GM12878 (cell line): ENCODE measurements at regions not wholly inside any gene's neighbourhood (a gene's known extent, or its start where the extent isn't known, plus 50 kb on each side); places are given as distances from the start of the nearest gene placed in this dataset.

Experiments
- ATAC-seq: fragments of 200-7000 bp; cut with Tn5 transposase; 3 replicates; pipeline ENCODE4 v1.9.1; 2020; ENCODE audit warnings: mild to moderate bottlenecking, moderate library complexity
- BruUV-seq: library from RNA; stranded (reverse); fragments of 400-500 nt; replicated peaks from 2 replicates; lab custom pipeline; 2021; lab: Mats Ljungman, UMichigan
- CTCF ChIA-PET: fragments of 300-600 bp; sonication (Branson Sonifier 250); formaldehyde crosslinking; extraction: SDS; loops from one replicate; lab custom pipeline; 2021; ENCODE audit warnings: inconsistent platforms; lab: Yijun Ruan, JAX
- POLR2A ChIA-PET: fragments of 350-600 bp; formaldehyde crosslinking; extraction: SDS; loops from one replicate; lab custom pipeline; 2021; ENCODE audit warnings: inconsistent platforms; lab: Charles Lee
- RAD21 ChIA-PET: fragments of 300-600 bp; sonication (Branson Sonifier 250); formaldehyde crosslinking; loops from one replicate; lab custom pipeline; 2023; ENCODE audit warnings: antibody characterized with exemption; ENCODE audit not compliant: unreplicated experiment; lab: Charles Lee
- SMC1A ChIA-PET: fragments of 300-600 bp; sonication (Branson Sonifier 250); formaldehyde crosslinking; loops from one replicate; lab custom pipeline; 2023; ENCODE audit not compliant: unreplicated experiment, uncharacterized antibody; lab: Charles Lee
- DNase-seq: peaks from one replicate; pipeline ENCODE4 v3.0.0-alpha.2; 2011; ENCODE audit warnings: low read depth, low spot score
- FAIRE-seq: peaks from 3 replicates; lab custom pipeline; 2011; peaks lifted over from hg19 to GRCh38; lab: Jason Lieb, UNC
- H2AFZ ChIP-seq: 2 replicates; pipeline ENCODE4 v1.6.0; 2011; ENCODE audit warnings: low read depth, low read length, control low read depth; ENCODE audit not compliant: control insufficient read depth
- H3K27ac ChIP-seq: 2 replicates; pipeline ENCODE4 v1.5.1; 2011; ENCODE audit warnings: control low read depth; ENCODE audit not compliant: control insufficient read depth, insufficient read depth
- H3K27me3 ChIP-seq, 2 experiments: replicated peaks in 1 of 2; 2 replicates each; pipeline versions ENCODE4 v1.6.0 to v1.6.1; 2011; ENCODE audit warnings: low read length in 1 of 2; ENCODE audit not compliant: control insufficient read depth in 2 of 2, insufficient read depth in 2 of 2
- H3K36me3 ChIP-seq, 2 experiments: 2 replicates each; pipeline ENCODE4 v1.5.1; 2011; ENCODE audit warnings: low read length in 1 of 2; ENCODE audit not compliant: control insufficient read depth in 2 of 2, insufficient read depth in 2 of 2
- H3K4me1 ChIP-seq: 2 replicates; pipeline ENCODE4 v1.6.1; 2011; ENCODE audit warnings: mild to moderate bottlenecking, low read length, moderate library complexity, mixed read lengths; ENCODE audit not compliant: control insufficient read depth, insufficient read depth
- H3K4me2 ChIP-seq: 2 replicates; pipeline ENCODE4 v1.6.0; 2011; ENCODE audit warnings: control low read depth; ENCODE audit not compliant: control insufficient read depth, insufficient read depth
- H3K4me3 ChIP-seq: fragments of 200-600 bp; sonication (generic); 2 replicates; pipeline ENCODE4 v1.5.1; 2016
- H3K79me2 ChIP-seq: 2 replicates; pipeline ENCODE4 v1.6.0; 2011; ENCODE audit warnings: low read length; ENCODE audit not compliant: control insufficient read depth, insufficient read depth
- H3K9ac ChIP-seq: 2 replicates; pipeline ENCODE4 v1.8.0; 2011; ENCODE audit warnings: low read length, control low read depth, mixed read lengths; ENCODE audit not compliant: control insufficient read depth, insufficient read depth
- H3K9me3 ChIP-seq: replicated peaks from 3 replicates; pipeline ENCODE4 v1.5.1; 2011; ENCODE audit warnings: mild to moderate bottlenecking, low read length; ENCODE audit not compliant: control insufficient read depth, insufficient read depth
- H4K20me1 ChIP-seq: 2 replicates; pipeline ENCODE4 v1.6.0; 2011; ENCODE audit not compliant: control insufficient read depth, insufficient read depth
- ATF2 ChIP-seq: IDR thresholded peaks from 2 replicates; pipeline ENCODE4 v1.6.1; 2012; ENCODE audit warnings: low read length, inconsistent platforms
- BCL3 ChIP-seq: IDR thresholded peaks from 2 replicates; pipeline ENCODE4 v1.6.1; 2011; ENCODE audit warnings: borderline replicate concordance, low read depth, mild to moderate bottlenecking, moderate library complexity, low read length; ENCODE audit not compliant: insufficient read depth, poor library complexity, severe bottlenecking
- PAX5 ChIP-seq: IDR thresholded peaks from 2 replicates; pipeline ENCODE4 v1.6.1; 2011; ENCODE audit warnings: low read depth, low read length, borderline replicate concordance
- SUZ12 ChIP-seq: fragments of 200-600 bp; sonication (generic); IDR thresholded peaks from one replicate; pipeline ENCODE4 v1.6.1; 2018; ENCODE audit warnings: antibody characterized with exemption, mild to moderate bottlenecking; ENCODE audit not compliant: unreplicated experiment
- YBX1 ChIP-seq: fragments of 450-650 bp; IDR thresholded peaks from 2 replicates; pipeline ENCODE4 v1.6.1; 2016; ENCODE audit warnings: antibody characterized with exemption
- WGBS: methylation state at CpG from one replicate; pipeline ENCODE4 v1.1.6; 2016; ENCODE audit warnings: low lambda C conversion rate; ENCODE audit not compliant: insufficient replicate concordance, insufficient coverage; ENCODE audit errors: missing lambda C conversion rate; 5-methylcytosine and 5-hydroxymethylcytosine counted together
- in situ Hi-C: fragments of 300-500 bp; cut with MboI; formaldehyde crosslinking; loops from 9 replicates; pipeline ENCODE4 v1.14.3; 2018; ENCODE audit warnings: mixed read lengths
- intact Hi-C: fragments of 100-400 bp; cut with micrococcal nuclease; formaldehyde crosslinking; loops from one replicate; pipeline ENCODE4 v1.14.2; 2022; ENCODE audit not compliant: unreplicated experiment
- TF ChIP-seq, protein P1 (sequence below): IDR thresholded peaks from 2 replicates; pipeline ENCODE4 v1.6.1; 2012; ENCODE audit warnings: improper control_type of control experiment, low read depth, low read length; ENCODE audit not compliant: insufficient replicate concordance

DNA sequence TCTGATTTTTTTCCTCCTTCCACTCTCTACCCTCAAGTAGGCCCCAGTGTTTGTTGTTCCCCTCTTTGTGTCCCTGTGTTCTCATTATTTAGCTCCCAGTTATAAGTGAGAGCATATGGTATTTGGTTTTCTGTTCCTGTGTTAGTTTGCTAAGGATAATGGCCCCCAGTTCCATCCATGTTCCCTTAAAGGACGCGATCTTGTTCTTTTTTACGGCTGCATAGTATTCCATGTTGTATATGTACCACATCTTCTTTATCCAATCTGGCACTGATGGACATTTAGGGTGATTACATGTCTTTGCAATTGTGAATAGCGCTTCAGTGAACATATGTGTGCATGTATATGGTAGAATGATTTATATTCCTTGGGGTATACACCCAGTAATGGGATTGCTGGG, 54.5 kb upstream of the BTC start:
- no peaks in the 10 kb centered on the region for H4K20me1 ChIP-seq
- H3K27ac ChIP-seq, result no peak overlapping the region
- SMC1A ChIA-PET, result interaction anchor here (1.3 kb wide), 1 partner anchor 26 kb away, joined by 6 read pairs; no protein-coding TSS in a partner anchor
- ATAC-seq, result no peak
- in situ Hi-C loops (no loop called here), intact Hi-C loops (no loop called here)
- 76% methylated on average over 4 of the region's 4 CpGs for WGBS
- H3K4me3 ChIP-seq, result no peak overlapping the region
- no peak for FAIRE-seq
- H2AFZ ChIP-seq, result no peak overlapping the region
- POLR2A ChIA-PET, result no interaction called here
- no peak for DNase-seq
- H3K27me3 ChIP-seq, result no peaks in the 10 kb centered on the region; a peak in 1 of 4 replicates
- no peaks in the 10 kb centered on the region for H3K36me3 ChIP-seq
- no peaks in the 10 kb centered on the region for H3K4me1 ChIP-seq
- TF ChIP-seq PAX5, result no peak
- no peak for TF ChIP-seq BCL3
- TF ChIP-seq, protein P1, sequence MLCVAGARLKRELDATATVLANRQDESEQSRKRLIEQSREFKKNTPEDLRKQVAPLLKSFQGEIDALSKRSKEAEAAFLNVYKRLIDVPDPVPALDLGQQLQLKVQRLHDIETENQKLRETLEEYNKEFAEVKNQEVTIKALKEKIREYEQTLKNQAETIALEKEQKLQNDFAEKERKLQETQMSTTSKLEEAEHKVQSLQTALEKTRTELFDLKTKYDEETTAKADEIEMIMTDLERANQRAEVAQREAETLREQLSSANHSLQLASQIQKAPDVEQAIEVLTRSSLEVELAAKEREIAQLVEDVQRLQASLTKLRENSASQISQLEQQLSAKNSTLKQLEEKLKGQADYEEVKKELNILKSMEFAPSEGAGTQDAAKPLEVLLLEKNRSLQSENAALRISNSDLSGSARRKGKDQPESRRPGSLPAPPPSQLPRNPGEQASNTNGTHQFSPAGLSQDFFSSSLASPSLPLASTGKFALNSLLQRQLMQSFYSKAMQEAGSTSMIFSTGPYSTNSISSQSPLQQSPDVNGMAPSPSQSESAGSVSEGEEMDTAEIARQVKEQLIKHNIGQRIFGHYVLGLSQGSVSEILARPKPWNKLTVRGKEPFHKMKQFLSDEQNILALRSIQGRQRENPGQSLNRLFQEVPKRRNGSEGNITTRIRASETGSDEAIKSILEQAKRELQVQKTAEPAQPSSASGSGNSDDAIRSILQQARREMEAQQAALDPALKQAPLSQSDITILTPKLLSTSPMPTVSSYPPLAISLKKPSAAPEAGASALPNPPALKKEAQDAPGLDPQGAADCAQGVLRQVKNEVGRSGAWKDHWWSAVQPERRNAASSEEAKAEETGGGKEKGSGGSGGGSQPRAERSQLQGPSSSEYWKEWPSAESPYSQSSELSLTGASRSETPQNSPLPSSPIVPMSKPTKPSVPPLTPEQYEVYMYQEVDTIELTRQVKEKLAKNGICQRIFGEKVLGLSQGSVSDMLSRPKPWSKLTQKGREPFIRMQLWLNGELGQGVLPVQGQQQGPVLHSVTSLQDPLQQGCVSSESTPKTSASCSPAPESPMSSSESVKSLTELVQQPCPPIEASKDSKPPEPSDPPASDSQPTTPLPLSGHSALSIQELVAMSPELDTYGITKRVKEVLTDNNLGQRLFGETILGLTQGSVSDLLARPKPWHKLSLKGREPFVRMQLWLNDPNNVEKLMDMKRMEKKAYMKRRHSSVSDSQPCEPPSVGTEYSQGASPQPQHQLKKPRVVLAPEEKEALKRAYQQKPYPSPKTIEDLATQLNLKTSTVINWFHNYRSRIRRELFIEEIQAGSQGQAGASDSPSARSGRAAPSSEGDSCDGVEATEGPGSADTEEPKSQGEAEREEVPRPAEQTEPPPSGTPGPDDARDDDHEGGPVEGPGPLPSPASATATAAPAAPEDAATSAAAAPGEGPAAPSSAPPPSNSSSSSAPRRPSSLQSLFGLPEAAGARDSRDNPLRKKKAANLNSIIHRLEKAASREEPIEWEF, result no peak
- TF ChIP-seq SUZ12, result no peak
- no peak for TF ChIP-seq YBX1
- no peak for TF ChIP-seq ATF2
- no peaks in the 10 kb centered on the region for H3K79me2 ChIP-seq
- no peaks in the 10 kb centered on the region; the same call in none of the 3 replicates for H3K9me3 ChIP-seq
- RAD21 ChIA-PET, result no interaction called here
- CTCF ChIA-PET, result no interaction called here
- H3K4me2 ChIP-seq, result no peak overlapping the region
- no TSS peak for BruUV-seq
- no peak overlapping the region for H3K9ac ChIP-seq
